ENCODE measurements at regions not wholly inside any gene's neighbourhood (a gene's known extent, or its start where the extent isn't known, plus 50 kb on each side); places are given as distances from the start of the nearest gene placed in this dataset.

- TF ChIP-seq CBX2 (IDR thresholded peaks at IDR 0.05; ENCODE audit: low read depth, low read length) (no peak), CBX2 (CRISPR knock-in tag; IDR thresholded peaks at IDR 0.05; ENCODE audit: low read depth) (no peak), MYC (CRISPR knock-in tag; IDR thresholded peaks at IDR 0.05; ENCODE audit: borderline replicate concordance) (no peak), CBFB (CRISPR knock-in tag; IDR thresholded peaks at IDR 0.05) (no peak), NFKB2 (CRISPR knock-in tag; IDR thresholded peaks at IDR 0.05; ENCODE audit: borderline replicate concordance) (no peak), TBX3 (IDR thresholded peaks at IDR 0.05; ENCODE audit: borderline replicate concordance) (peak; percentile 24; the same call in 1 of the 2 replicates), YY1 (IDR thresholded peaks at IDR 0.05; ENCODE audit: insufficient read depth, insufficient replicate concordance, low read depth, low read length) (peak; percentile 24), ZNF562 (CRISPR knock-in tag; IDR thresholded peaks at IDR 0.05; ENCODE audit: borderline replicate concordance) (no peak), JUND (CRISPR knock-in tag; IDR thresholded peaks at IDR 0.05) (no peak), GABPB1 (CRISPR knock-in tag; IDR thresholded peaks at IDR 0.05) (peak; percentile 43; the same call in 1 of the 2 replicates), ZNF572 (CRISPR knock-in tag; IDR thresholded peaks at IDR 0.05) (no peak), HNRNPLL (IDR thresholded peaks at IDR 0.05; ENCODE audit: low read depth, low read length, poor library complexity, severe bottlenecking) (peak; percentile 25), MXI1 (IDR thresholded peaks at IDR 0.05; ENCODE audit: borderline replicate concordance, low read depth, low read length) (no peak), PCBP2 (optimal IDR thresholded peaks at IDR 0.05; ENCODE audit: low read depth, low read length, poor library complexity, severe bottlenecking) (no peak), LCORL (IDR thresholded peaks at IDR 0.05) (no peak), LCORL (CRISPR knock-in tag; IDR thresholded peaks at IDR 0.05) (no peak), CBX5 (CRISPR knock-in tag; IDR thresholded peaks at IDR 0.05; ENCODE audit: borderline replicate concordance) (no peak), NFKBIZ (CRISPR knock-in tag; IDR thresholded peaks at IDR 0.05) (no peak), SIN3B (IDR thresholded peaks at IDR 0.05; ENCODE audit: low read length) (no peak), ZNF629 (CRISPR knock-in tag; conservative IDR thresholded peaks at IDR 0.05) (no peak), ATF1 (CRISPR knock-in tag; IDR thresholded peaks at IDR 0.05) (no peak), AGO1 (IDR thresholded peaks at IDR 0.05; ENCODE audit: low read depth, low read length, poor library complexity, severe bottlenecking) (peak; percentile 47), ZFP37 (CRISPR knock-in tag; IDR thresholded peaks at IDR 0.05; ENCODE audit: borderline replicate concordance) (no peak), SNAPC2 (CRISPR knock-in tag; IDR thresholded peaks at IDR 0.05) (no peak), HNF1A (IDR thresholded peaks at IDR 0.05; ENCODE audit: low read depth) (no peak), HNF1A (CRISPR knock-in tag; IDR thresholded peaks at IDR 0.05; ENCODE audit: borderline replicate concordance) (0 out of 2 replicates have a peak, but pooled peaks have one; percentile 42)
These were observed 49.7 kb upstream of the BHLHE23 start (continued) for GRCh38 chr20:63056236-63057170.

Data from HepG2 (cell line).